PC-3 (cell line): ENCODE measurements at regions not wholly inside any gene's neighbourhood (a gene's known extent, or its start where the extent isn't known, plus 50 kb on each side); places are given as distances from the start of the nearest gene placed in this dataset.
A peak's percentile ranks its signal among the peaks of the same experiment; 100 is the strongest.

Source experiments
- ATAC-seq: fragments of 200-7000 bp; cut with Tn5 transposase; 2 replicates; pipeline ENCODE4 v1.9.1; 2020; ENCODE audit warnings: mild to moderate bottlenecking, moderate library complexity
- BruUV-seq: library from RNA; stranded (reverse); fragments of 400-500 nt; replicated peaks from 2 replicates; lab custom pipeline; 2021; lab: Mats Ljungman, UMichigan
- CTCF ChIA-PET: fragments of 300-600 bp; sonication (Branson Sonifier 250); formaldehyde crosslinking; loops from one replicate; lab custom pipeline; 2022; ENCODE audit warnings: antibody characterized with exemption; lab: Charles Lee
- POLR2A ChIA-PET: fragments of 300-600 bp; sonication (Branson Sonifier 250); formaldehyde crosslinking; loops from one replicate; lab custom pipeline; 2022; ENCODE audit warnings: antibody characterized with exemption; ENCODE audit not compliant: unreplicated experiment; lab: Charles Lee
- DNase-seq: peaks from one replicate; pipeline ENCODE4 v3.0.0-alpha.2; 2015
- H2AFZ ChIP-seq: fragments of 300-600 bp; sonication (generic); 2 replicates; pipeline ENCODE4 v1.6.0; 2016; ENCODE audit warnings: antibody characterized with exemption, low read length
- H3F3A ChIP-seq: fragments of 300-600 bp; sonication (generic); one replicate; pipeline ENCODE4 v1.6.0; 2017; ENCODE audit warnings: antibody characterized with exemption, low read length, control low read depth, mild to moderate bottlenecking; ENCODE audit not compliant: unreplicated experiment
- H3K27ac ChIP-seq: fragments of 300-600 bp; sonication (generic); 2 replicates; pipeline ENCODE4 v1.5.1; 2016; ENCODE audit warnings: mild to moderate bottlenecking, low read length
- H3K27me3 ChIP-seq: fragments of 300-600 bp; sonication (generic); 2 replicates; pipeline ENCODE4 v1.6.1; 2016; ENCODE audit warnings: low read length, mixed read lengths
- H3K36me3 ChIP-seq: fragments of 300-600 bp; sonication (generic); 2 replicates; pipeline ENCODE4 v1.6.1; 2016; ENCODE audit warnings: low read depth, mixed run types, low read length, mixed read lengths
- H3K4me1 ChIP-seq: fragments of 300-600 bp; sonication (generic); 2 replicates; pipeline ENCODE4 v1.5.1; 2016; ENCODE audit warnings: low read length; ENCODE audit not compliant: insufficient read depth
- H3K4me2 ChIP-seq: fragments of 300-600 bp; sonication (generic); 2 replicates; pipeline ENCODE4 v1.6.0; 2016; ENCODE audit warnings: low read length
- H3K4me3 ChIP-seq: fragments of 300-600 bp; sonication (generic); 2 replicates; pipeline ENCODE4 v1.5.1; 2016; ENCODE audit warnings: mild to moderate bottlenecking, low read length, mixed read lengths
- H3K79me2 ChIP-seq: fragments of 300-600 bp; sonication (generic); 2 replicates; pipeline ENCODE4 v1.6.1; 2017; ENCODE audit warnings: low read length, mixed read lengths
- H3K9ac ChIP-seq: fragments of 300-600 bp; sonication (generic); 2 replicates; pipeline ENCODE4 v1.6.0; 2016; ENCODE audit warnings: mild to moderate bottlenecking, low read length
- H3K9me2 ChIP-seq: fragments of 300-600 bp; sonication (generic); replicated peaks from 2 replicates; pipeline ENCODE4 v1.6.1; 2016; ENCODE audit warnings: mixed run types, low read length, mixed read lengths
- H3K9me3 ChIP-seq: fragments of 300-600 bp; sonication (generic); 2 replicates; pipeline ENCODE4 v1.6.1; 2016; ENCODE audit warnings: low read length, mixed read lengths
- H4K20me1 ChIP-seq: fragments of 300-600 bp; sonication (generic); 2 replicates; pipeline ENCODE4 v1.6.1; 2016; ENCODE audit warnings: low read length, mixed read lengths
- CTCF ChIP-seq: fragments of 300-600 bp; sonication (generic); conservative IDR thresholded peaks from 2 replicates; pipeline ENCODE4 v1.5.1; 2017; ENCODE audit warnings: antibody characterized with exemption, low read depth, mild to moderate bottlenecking, low read length
- EZH2 ChIP-seq: fragments of 300-600 bp; sonication (generic); IDR thresholded peaks from one replicate; pipeline ENCODE4 v1.6.1; 2017; ENCODE audit warnings: antibody characterized with exemption, mild to moderate bottlenecking, low read length; ENCODE audit not compliant: unreplicated experiment
- EZH2phosphoT487 ChIP-seq: fragments of 300-600 bp; sonication (generic); IDR thresholded peaks from 2 replicates; pipeline ENCODE4 v1.6.1; 2018; ENCODE audit warnings: mild to moderate bottlenecking, antibody characterized with exemption, low read length, borderline replicate concordance
- intact Hi-C: fragments of 100-400 bp; cut with micrococcal nuclease; formaldehyde crosslinking; loops from 2 replicates; pipeline ENCODE4 v1.9.0; 2023

GRCh38 chr5:82599030-82599429 is 320.9 kb upstream of the RPS23 start:
- Histone ChIP-seq H4K20me1 (no peaks in the 10 kb centered on the region), H3K79me2 (no peaks in the 10 kb centered on the region), H3K4me2 (no peak overlapping the region), H3K4me3 (no peak overlapping the region), H3K27me3 (no peaks in the 10 kb centered on the region), H2AFZ (no peak overlapping the region), H3K4me1 (no peaks in the 10 kb centered on the region), H3K9me2 (no peaks in the 10 kb centered on the region), H3K27ac (no peak overlapping the region), H3K36me3 (no peaks in the 10 kb centered on the region), H3F3A (no peaks in the 10 kb centered on the region), H3K9ac (no peak overlapping the region), H3K9me3 (no peaks in the 10 kb centered on the region)
- intact Hi-C loops = no loop called here
- ChIA-PET POLR2A (no interaction called here), CTCF (no interaction called here)
- DNase-seq (no peak), ATAC-seq (no peak)
- no peak for TF ChIP-seq EZH2phosphoT487
- TF ChIP-seq CTCF = no peak
- no TSS peak for BruUV-seq

- Histone ChIP-seq H3K27ac (no peak overlapping the region), H3K4me3 (no peak overlapping the region), H3K9me3 (no peaks in the 10 kb centered on the region), H3K9me2 (no peaks in the 10 kb centered on the region), H4K20me1 (no peaks in the 10 kb centered on the region), H2AFZ (no peak overlapping the region), H3K79me2 (no peaks in the 10 kb centered on the region), H3K36me3 (no peaks in the 10 kb centered on the region), H3F3A (no peaks in the 10 kb centered on the region), H3K27me3 (no peaks in the 10 kb centered on the region), H3K4me1 (no peaks in the 10 kb centered on the region), H3K9ac (no peak overlapping the region), H3K4me2 (no peak overlapping the region)
- ChIA-PET POLR2A (no interaction called here), CTCF (no interaction called here)
- DNase-seq (peak; percentile 13), ATAC-seq (no peak)
- BruUV-seq = no TSS peak
- intact Hi-C loops = no loop called here
- TF ChIP-seq CTCF (peak; percentile 47), EZH2phosphoT487 (no peak)
Measured at GRCh38 chr5:82597437-82597836, 319.3 kb upstream of the RPS23 start.

GRCh38 chr5:82596451-82596850 is 318.3 kb upstream of the RPS23 start:
- ChIA-PET CTCF (no interaction called here), POLR2A (no interaction called here)
- no peaks in the 10 kb centered on the region for H4K20me1 ChIP-seq
- H3F3A ChIP-seq = no peaks in the 10 kb centered on the region
- no peaks in the 10 kb centered on the region for H3K9me3 ChIP-seq
- no peaks in the 10 kb centered on the region for H3K36me3 ChIP-seq
- no peak overlapping the region for H2AFZ ChIP-seq
- no peak overlapping the region for H3K4me3 ChIP-seq
- no peak for DNase-seq
- no peak for TF ChIP-seq EZH2
- TF ChIP-seq CTCF = no peak
- TF ChIP-seq EZH2phosphoT487 = no peak
- no peaks in the 10 kb centered on the region for H3K27me3 ChIP-seq
- H3K4me2 ChIP-seq = no peak overlapping the region
- no peaks in the 10 kb centered on the region for H3K79me2 ChIP-seq
- BruUV-seq = no TSS peak
- H3K27ac ChIP-seq = no peak overlapping the region
- no peak overlapping the region for H3K9ac ChIP-seq
- H3K4me1 ChIP-seq = no peaks in the 10 kb centered on the region
- intact Hi-C loops = no loop called here
- no peak for ATAC-seq
- no peaks in the 10 kb centered on the region for H3K9me2 ChIP-seq
